Dermis blood vessel endothelial cell (primary cell): ENCODE measurements at regions not wholly inside any gene's neighbourhood (a gene's known extent, or its start where the extent isn't known, plus 50 kb on each side); places are given as distances from the start of the nearest gene placed in this dataset.

Source experiments
- DNase-seq: peaks from one replicate; pipeline ENCODE4 v3.0.0; 2010

GRCh38 chr21:35100349-35100811 lies 51.3 kb upstream of the RUNX1 start:
- no peak for DNase-seq

- DNase-seq, result no peak
Measured at GRCh38 chr21:35099310-35099709, 50.2 kb upstream of the RUNX1 start.
